ENCODE measurements at regions not wholly inside any gene's neighbourhood (a gene's known extent, or its start where the extent isn't known, plus 50 kb on each side); places are given as distances from the start of the nearest gene placed in this dataset.

DNA sequence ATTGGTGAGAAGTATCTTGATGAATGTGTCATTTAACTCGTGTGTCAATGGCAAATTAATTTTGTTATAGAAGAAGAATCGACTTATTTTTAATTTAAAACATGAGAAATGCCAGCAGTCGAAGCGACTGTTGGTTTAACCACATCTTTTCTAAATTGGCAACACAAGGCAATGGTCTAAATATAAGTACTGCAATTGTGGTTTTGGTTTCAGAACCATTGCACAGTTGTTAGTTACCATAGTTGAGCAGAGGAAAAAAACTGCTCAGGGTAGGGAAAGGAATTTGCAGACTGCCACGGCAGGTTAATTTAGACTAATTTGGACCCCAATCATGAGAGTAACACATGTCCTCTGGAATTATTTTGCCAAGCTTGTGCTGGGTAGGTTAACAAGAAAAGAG is 185.6 kb upstream of the RUNX1 start:
- TF ChIP-seq, protein P1, sequence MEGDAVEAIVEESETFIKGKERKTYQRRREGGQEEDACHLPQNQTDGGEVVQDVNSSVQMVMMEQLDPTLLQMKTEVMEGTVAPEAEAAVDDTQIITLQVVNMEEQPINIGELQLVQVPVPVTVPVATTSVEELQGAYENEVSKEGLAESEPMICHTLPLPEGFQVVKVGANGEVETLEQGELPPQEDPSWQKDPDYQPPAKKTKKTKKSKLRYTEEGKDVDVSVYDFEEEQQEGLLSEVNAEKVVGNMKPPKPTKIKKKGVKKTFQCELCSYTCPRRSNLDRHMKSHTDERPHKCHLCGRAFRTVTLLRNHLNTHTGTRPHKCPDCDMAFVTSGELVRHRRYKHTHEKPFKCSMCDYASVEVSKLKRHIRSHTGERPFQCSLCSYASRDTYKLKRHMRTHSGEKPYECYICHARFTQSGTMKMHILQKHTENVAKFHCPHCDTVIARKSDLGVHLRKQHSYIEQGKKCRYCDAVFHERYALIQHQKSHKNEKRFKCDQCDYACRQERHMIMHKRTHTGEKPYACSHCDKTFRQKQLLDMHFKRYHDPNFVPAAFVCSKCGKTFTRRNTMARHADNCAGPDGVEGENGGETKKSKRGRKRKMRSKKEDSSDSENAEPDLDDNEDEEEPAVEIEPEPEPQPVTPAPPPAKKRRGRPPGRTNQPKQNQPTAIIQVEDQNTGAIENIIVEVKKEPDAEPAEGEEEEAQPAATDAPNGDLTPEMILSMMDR (IDR thresholded peaks at IDR 0.05; ENCODE audit: low read depth, low read length, poor library complexity, severe bottlenecking): no peak
- TF ChIP-seq EZH2phosphoT487 (IDR thresholded peaks at IDR 0.05; ENCODE audit: borderline replicate concordance, low read length): no peak

All from DOHH2 (cell line).